Peyer's patch (tissue), 4 donors: ENCODE measurements at regions not wholly inside any gene's neighbourhood (a gene's known extent, or its start where the extent isn't known, plus 50 kb on each side); places are given as distances from the start of the nearest gene placed in this dataset.

ENCODE experiments used
- POLR2A ChIP-seq, 2 donors: fragments of 450-650 bp; IDR thresholded peaks; one replicate each; pipeline ENCODE4 v1.5.1; 2017; ENCODE audit warnings: antibody characterized with exemption in 2 of 2, mild to moderate bottlenecking in 2 of 2, moderate library complexity in 2 of 2
- TF ChIP-seq, protein P1 (sequence below), 6 experiments: fragments of 450-650 bp in 4 of 6; fragments of 200-600 bp in 2 of 6; sonication (generic) in 1 of 6; IDR thresholded peaks; one replicate each; pipeline ENCODE4 v1.5.1; 2017 to 2019; ENCODE audit warnings: antibody characterized with exemption in 6 of 6, mild to moderate bottlenecking in 3 of 6, moderate library complexity in 1 of 6

GRCh38 chr15:67902579-67903009 lies 62.7 kb upstream of the RNU6-1 start:
- TF ChIP-seq, protein P1, sequence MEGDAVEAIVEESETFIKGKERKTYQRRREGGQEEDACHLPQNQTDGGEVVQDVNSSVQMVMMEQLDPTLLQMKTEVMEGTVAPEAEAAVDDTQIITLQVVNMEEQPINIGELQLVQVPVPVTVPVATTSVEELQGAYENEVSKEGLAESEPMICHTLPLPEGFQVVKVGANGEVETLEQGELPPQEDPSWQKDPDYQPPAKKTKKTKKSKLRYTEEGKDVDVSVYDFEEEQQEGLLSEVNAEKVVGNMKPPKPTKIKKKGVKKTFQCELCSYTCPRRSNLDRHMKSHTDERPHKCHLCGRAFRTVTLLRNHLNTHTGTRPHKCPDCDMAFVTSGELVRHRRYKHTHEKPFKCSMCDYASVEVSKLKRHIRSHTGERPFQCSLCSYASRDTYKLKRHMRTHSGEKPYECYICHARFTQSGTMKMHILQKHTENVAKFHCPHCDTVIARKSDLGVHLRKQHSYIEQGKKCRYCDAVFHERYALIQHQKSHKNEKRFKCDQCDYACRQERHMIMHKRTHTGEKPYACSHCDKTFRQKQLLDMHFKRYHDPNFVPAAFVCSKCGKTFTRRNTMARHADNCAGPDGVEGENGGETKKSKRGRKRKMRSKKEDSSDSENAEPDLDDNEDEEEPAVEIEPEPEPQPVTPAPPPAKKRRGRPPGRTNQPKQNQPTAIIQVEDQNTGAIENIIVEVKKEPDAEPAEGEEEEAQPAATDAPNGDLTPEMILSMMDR (IDR thresholded peaks at IDR 0.05), result no peak
- no peak for TF ChIP-seq POLR2A (IDR thresholded peaks at IDR 0.05)
